LNCaP clone FGC (cell line): ENCODE measurements at regions not wholly inside any gene's neighbourhood (a gene's known extent, or its start where the extent isn't known, plus 50 kb on each side); places are given as distances from the start of the nearest gene placed in this dataset.
"Not testable (repeated sequence)": the region's sequence is repeated elsewhere in the genome, so short reads cannot be mapped to it uniquely, and the experiment has no call there.

Experiments
- DNase-seq: peaks from one replicate; pipeline ENCODE4 v3.0.0-alpha.2; 2011; ENCODE audit warnings: low read depth
- H3K4me3 ChIP-seq: 2 replicates; pipeline ENCODE4 v1.5.1; 2011; ENCODE audit warnings: mild to moderate bottlenecking, low read depth, low read length, control low read depth
- TF ChIP-seq, protein P1 (sequence below): IDR thresholded peaks from 2 replicates; pipeline ENCODE4 v1.5.1; 2012; ENCODE audit warnings: mild to moderate bottlenecking; ENCODE audit not compliant: control insufficient read depth, insufficient read depth; ENCODE audit errors: extremely low read depth

DNA sequence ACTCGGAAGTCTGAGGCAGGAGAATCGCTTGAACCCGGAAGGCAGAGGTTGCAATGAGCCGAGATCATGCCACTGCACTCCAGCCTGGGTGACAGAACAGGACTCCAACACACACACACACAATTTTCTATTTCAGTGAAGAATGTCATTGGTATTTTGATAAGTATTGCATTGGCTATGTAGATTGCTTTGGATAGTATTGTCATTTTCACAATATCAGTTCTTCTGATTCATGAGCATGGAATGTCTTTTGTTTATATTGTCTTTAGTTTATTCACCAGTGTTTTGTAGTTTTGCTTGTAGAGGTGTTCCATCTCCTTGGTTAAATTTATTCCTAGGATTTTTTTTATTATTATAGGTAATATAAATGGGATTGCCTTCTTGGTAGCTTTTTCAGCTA lies 693.4 kb upstream of the SYT4 start:
- TF ChIP-seq, protein P1, sequence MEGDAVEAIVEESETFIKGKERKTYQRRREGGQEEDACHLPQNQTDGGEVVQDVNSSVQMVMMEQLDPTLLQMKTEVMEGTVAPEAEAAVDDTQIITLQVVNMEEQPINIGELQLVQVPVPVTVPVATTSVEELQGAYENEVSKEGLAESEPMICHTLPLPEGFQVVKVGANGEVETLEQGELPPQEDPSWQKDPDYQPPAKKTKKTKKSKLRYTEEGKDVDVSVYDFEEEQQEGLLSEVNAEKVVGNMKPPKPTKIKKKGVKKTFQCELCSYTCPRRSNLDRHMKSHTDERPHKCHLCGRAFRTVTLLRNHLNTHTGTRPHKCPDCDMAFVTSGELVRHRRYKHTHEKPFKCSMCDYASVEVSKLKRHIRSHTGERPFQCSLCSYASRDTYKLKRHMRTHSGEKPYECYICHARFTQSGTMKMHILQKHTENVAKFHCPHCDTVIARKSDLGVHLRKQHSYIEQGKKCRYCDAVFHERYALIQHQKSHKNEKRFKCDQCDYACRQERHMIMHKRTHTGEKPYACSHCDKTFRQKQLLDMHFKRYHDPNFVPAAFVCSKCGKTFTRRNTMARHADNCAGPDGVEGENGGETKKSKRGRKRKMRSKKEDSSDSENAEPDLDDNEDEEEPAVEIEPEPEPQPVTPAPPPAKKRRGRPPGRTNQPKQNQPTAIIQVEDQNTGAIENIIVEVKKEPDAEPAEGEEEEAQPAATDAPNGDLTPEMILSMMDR = no peak
- no peak overlapping the region for H3K4me3 ChIP-seq
- no peak for DNase-seq

- no peak for DNase-seq
- TF ChIP-seq, protein P1 = no peak
- no peak overlapping the region for H3K4me3 ChIP-seq
Measured at GRCh38 chr18:43978174-43978573, 700.9 kb upstream of the SYT4 start.

GRCh38 chr18:43982582-43982981 lies 698.1 kb upstream of the SETBP1 start:
- DNase-seq = no peak
- TF ChIP-seq, protein P1 = no peak

GRCh38 chr18:43987061-43987460 lies 693.6 kb upstream of the SETBP1 start:
- DNase-seq, H3K4me3 ChIP-seq: not testable (repeated sequence)

More at GRCh38 chr18:43982582-43982981, 698.1 kb upstream of the SETBP1 start:
- no peak overlapping the region for H3K4me3 ChIP-seq

- H3K4me3 ChIP-seq = no peak overlapping the region
- DNase-seq = no peak
- TF ChIP-seq, protein P1 = no peak
Measured at GRCh38 chr18:43992741-43993140, 687.9 kb upstream of the SETBP1 start.

DNA sequence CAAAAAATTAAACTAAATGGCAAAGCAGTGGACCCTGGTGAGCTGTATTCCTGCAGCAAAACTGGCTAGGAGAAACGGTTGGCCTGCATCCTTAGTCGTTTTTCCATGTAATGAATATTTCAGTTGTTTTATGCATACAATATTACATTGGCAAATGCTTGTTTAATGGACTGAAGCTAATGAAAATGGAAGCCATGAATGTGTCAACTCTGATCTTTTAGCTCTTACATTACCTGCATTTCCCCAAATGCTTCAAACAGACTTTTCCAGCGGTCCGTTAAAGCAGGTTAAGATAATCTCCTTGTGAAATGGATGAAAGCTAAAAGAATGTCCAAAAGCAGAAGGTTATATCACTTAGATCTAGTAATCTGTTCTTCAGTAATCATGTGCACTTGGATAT lies 686.3 kb upstream of the SETBP1 start:
- TF ChIP-seq, protein P1 = no peak
- DNase-seq = no peak
- H3K4me3 ChIP-seq = no peak overlapping the region

DNA sequence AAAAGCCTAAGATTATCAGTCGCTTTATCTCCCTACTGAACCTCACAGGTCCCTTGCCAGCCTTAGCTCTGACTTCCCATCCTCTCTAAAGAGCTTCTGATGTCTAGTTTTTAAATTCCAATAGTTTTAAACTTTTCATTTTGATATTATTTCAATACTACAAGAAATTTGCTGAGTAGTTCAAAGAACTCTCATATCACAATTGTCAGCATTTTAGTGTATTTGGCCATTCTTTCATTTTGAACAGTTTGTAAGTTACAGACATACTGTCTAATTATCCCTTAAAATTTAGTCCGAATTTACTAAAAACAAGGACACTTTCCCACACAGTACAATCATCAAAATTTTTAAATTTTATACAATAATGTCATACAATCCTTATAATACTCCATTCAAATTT lies 666.8 kb upstream of the SETBP1 start:
- DNase-seq = no peak
- no peak overlapping the region for H3K4me3 ChIP-seq
- TF ChIP-seq, protein P1 = no peak

DNA sequence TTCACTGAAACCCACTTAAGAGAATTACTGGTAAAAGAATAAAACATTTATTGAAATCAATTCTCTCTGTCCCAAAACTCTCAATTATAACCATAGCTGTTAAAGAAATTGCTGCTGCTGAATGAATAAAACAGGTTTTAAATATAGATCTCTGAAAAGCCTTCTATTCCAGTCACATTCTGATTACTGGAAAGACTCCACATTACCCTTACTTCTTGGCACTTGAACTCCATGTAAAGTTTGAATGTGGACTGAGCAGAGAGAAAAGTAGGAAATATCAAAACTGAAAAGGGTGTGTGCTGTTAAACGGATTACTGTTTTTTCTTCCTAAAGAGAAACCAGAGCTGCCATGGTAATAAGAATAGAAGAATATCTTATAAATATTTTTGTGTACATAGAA lies 655.3 kb upstream of the SETBP1 start:
- TF ChIP-seq, protein P1 = no peak
- H3K4me3 ChIP-seq = no peak overlapping the region
- no peak for DNase-seq
